Tibial artery (tissue), 4 donors: ENCODE measurements at regions not wholly inside any gene's neighbourhood (a gene's known extent, or its start where the extent isn't known, plus 50 kb on each side); places are given as distances from the start of the nearest gene placed in this dataset.

Experiments
- DNase-seq, 2 donors: peaks; one replicate each; pipeline ENCODE4 v3.0.0-alpha.2; 2019
- H3K27ac ChIP-seq, 2 donors: fragments of 200-600 bp; sonication (generic) in 1 of 2; 1 replicate in 1 of 2; 2 replicates in 1 of 2; pipeline ENCODE4 v1.5.1; 2018 to 2019; ENCODE audit warnings: mild to moderate bottlenecking in 1 of 2
- H3K27me3 ChIP-seq, 2 donors: fragments of 200-600 bp; sonication (generic) in 1 of 2; one replicate each; pipeline versions ENCODE4 v1.5.1 to v1.6.0; 2016 to 2019
- H3K36me3 ChIP-seq, 3 donors: fragments of 200-600 bp; sonication (generic) in 2 of 3; one replicate each; pipeline ENCODE4 v1.5.1; 2016 to 2019; ENCODE audit warnings: mild to moderate bottlenecking in 2 of 3
- H3K4me1 ChIP-seq, 4 donors: fragments of 200-600 bp; sonication (generic) in 2 of 4; 1 replicate in 3 of 4; 2 replicates in 1 of 4; pipeline ENCODE4 v1.5.1; 2016 to 2019
- H3K4me3 ChIP-seq, 2 donors: fragments of 200-600 bp; sonication (generic) in 1 of 2; 1 replicate in 1 of 2; 2 replicates in 1 of 2; pipeline ENCODE4 v1.5.1; 2018 to 2019; ENCODE audit warnings: mild to moderate bottlenecking in 2 of 2
- H3K9me3 ChIP-seq, 3 donors: fragments of 200-600 bp; sonication (generic) in 1 of 3; one replicate each; pipeline ENCODE4 v1.5.1; 2016 to 2019
- intact Hi-C: fragments of 100-400 bp; cut with DNase I; formaldehyde crosslinking; loops from one replicate; pipeline ENCODE4 v1.15.0; 2023; ENCODE audit warnings: low total_unique reads
- TF ChIP-seq, protein P1 (sequence below), 2 experiments: fragments of 200-600 bp in 1 of 2; fragments of 450-650 bp in 1 of 2; IDR thresholded peaks; one replicate each; pipeline ENCODE4 v1.5.1; 2017 to 2019; ENCODE audit warnings: antibody characterized with exemption in 2 of 2, mild to moderate bottlenecking in 1 of 2, moderate library complexity in 1 of 2

DNA sequence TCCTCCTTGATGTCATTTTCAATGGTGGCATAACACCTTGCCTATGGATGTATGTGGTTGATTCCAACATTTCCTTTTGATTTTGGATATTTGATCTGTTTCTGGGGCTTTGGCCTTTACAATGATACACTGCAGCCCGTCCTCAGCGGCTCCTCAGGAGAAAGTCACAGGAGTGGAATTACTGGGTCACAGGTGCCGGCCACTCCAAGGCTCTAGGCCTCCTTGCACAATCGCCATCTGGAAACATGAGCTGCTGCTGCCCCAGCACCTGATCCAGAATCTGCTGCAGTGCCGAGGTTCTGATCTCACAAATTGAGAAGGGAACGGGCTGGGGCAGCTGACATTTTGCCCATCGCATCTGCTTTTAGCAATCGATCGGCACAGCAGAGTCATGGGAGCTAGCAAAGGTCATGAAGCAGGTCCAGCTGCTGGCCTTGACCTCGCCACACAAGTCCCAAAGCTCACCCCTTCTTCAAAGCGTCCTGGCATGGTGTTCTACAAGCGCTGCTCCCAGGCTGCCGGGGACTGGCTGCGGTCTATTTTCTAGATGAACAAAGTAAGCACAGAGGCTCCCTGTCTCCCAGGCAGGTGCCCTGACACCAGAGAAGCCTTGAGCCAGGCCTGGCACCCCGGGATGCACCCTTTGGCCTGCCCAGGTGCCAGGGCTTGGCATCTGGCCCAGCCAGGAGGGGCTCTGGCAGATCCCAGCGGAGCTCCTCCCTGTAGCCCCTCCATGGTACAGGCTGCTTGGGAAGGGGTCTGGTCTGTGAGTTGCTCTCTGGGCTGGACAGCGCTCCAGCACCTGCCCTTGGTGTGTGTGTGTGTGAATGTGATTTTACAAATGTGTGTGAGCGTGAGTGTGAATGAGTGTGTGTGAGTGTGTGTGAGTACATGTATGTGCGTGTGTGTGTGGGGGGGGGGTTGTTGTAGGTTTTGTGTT is 201.8 kb downstream of the GLRX3 start:
- no peak overlapping the region for H3K27ac ChIP-seq
- H3K36me3 ChIP-seq = no peaks in the 10 kb centered on the region
- no peaks in the 10 kb centered on the region for H3K9me3 ChIP-seq
- TF ChIP-seq, protein P1, sequence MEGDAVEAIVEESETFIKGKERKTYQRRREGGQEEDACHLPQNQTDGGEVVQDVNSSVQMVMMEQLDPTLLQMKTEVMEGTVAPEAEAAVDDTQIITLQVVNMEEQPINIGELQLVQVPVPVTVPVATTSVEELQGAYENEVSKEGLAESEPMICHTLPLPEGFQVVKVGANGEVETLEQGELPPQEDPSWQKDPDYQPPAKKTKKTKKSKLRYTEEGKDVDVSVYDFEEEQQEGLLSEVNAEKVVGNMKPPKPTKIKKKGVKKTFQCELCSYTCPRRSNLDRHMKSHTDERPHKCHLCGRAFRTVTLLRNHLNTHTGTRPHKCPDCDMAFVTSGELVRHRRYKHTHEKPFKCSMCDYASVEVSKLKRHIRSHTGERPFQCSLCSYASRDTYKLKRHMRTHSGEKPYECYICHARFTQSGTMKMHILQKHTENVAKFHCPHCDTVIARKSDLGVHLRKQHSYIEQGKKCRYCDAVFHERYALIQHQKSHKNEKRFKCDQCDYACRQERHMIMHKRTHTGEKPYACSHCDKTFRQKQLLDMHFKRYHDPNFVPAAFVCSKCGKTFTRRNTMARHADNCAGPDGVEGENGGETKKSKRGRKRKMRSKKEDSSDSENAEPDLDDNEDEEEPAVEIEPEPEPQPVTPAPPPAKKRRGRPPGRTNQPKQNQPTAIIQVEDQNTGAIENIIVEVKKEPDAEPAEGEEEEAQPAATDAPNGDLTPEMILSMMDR (IDR thresholded peaks at IDR 0.05) = no peak
- no peaks in the 10 kb centered on the region for H3K4me1 ChIP-seq
- no peak overlapping the region for H3K4me3 ChIP-seq
- DNase-seq = no peak
- peaks cover 0 to 3% of the 10 kb centered on the region in 2 donors for H3K27me3 ChIP-seq
- intact Hi-C loops = no loop called here

DNA sequence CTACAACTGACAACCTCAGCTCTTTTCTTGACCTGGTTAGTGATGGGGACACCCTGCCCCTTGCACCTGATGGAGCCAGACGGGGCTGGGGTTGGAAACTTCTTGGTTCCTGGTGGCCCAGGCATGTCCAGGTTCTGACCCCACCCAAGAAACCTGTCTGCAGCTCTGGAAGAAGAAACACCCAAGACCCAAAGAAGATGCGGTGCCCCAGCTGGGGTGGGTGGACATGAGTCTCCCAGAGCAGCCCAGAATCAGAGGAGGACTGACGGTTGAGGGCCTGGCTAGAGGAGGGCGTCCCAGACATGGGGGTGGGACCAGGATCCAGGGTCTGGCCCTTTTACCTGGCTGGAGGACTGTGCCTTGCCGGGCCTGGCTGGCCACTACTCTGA is 202.4 kb downstream of the GLRX3 start:
- Histone ChIP-seq H3K4me1 (no peaks in the 10 kb centered on the region), H3K9me3 (no peaks in the 10 kb centered on the region), H3K36me3 (no peaks in the 10 kb centered on the region), H3K4me3 (no peak overlapping the region), H3K27ac (no peak overlapping the region), H3K27me3 (peaks cover 0 to 3% of the 10 kb centered on the region in 2 donors)
- intact Hi-C loops = no loop called here
- DNase-seq = no peak
- TF ChIP-seq, protein P1 (IDR thresholded peaks at IDR 0.05) = no peak

DNA sequence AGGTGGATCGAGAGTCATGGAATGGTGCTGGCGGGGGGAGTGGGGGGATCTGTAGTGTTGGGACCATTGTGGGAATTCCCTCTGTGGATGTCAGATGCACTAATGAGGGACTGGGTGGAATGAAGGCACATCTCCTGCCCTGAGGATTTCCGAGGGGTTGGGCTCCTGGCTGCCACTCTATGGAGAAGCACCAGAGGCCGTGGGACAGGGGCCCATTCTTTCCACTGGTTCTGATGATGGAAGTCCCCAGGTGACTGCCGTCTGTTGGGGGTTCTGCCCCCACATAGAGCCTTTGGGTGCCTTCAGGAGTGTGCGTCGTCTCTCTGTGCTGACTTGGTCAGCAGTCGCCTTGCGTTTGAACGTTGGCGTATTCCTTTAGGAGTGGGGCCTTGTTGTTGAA is 202.9 kb downstream of the GLRX3 start:
- DNase-seq = no peak
- intact Hi-C loops = no loop called here
- H3K27me3 ChIP-seq = peaks cover 0 to 3% of the 10 kb centered on the region in 2 donors
- TF ChIP-seq, protein P1 (IDR thresholded peaks at IDR 0.05) = no peak
- no peak overlapping the region for H3K27ac ChIP-seq
- H3K4me3 ChIP-seq = no peak overlapping the region
- H3K36me3 ChIP-seq = no peaks in the 10 kb centered on the region
- no peaks in the 10 kb centered on the region for H3K9me3 ChIP-seq
- no peaks in the 10 kb centered on the region for H3K4me1 ChIP-seq

DNA sequence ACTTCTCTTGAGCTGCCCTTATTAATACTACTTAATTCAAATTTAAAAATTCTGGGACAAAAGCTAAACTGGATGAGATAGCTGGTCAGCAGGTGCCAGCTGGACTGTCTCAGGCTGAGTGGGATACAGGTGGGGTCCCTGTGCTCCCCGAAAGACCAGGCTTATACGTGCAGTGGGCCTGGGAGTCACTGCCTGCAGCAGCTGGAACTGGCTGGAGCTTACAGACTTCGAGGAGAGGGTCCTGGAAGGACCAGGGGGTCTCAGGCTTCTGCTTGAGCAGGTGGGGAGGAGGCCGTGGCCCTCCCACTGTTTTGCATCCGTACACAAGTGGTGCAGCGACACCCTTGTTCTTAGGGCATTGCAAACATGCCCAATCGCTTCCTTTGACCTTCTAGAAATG is 203.7 kb downstream of the GLRX3 start:
- DNase-seq = no peak
- intact Hi-C loops = no loop called here
- TF ChIP-seq, protein P1 (IDR thresholded peaks at IDR 0.05) = no peak
- H3K9me3 ChIP-seq = no peaks in the 10 kb centered on the region
- no peak overlapping the region for H3K4me3 ChIP-seq
- H3K27me3 ChIP-seq = peaks cover 0 to 3% of the 10 kb centered on the region in 2 donors
- no peak overlapping the region for H3K27ac ChIP-seq
- H3K36me3 ChIP-seq = no peaks in the 10 kb centered on the region
- no peaks in the 10 kb centered on the region for H3K4me1 ChIP-seq

DNA sequence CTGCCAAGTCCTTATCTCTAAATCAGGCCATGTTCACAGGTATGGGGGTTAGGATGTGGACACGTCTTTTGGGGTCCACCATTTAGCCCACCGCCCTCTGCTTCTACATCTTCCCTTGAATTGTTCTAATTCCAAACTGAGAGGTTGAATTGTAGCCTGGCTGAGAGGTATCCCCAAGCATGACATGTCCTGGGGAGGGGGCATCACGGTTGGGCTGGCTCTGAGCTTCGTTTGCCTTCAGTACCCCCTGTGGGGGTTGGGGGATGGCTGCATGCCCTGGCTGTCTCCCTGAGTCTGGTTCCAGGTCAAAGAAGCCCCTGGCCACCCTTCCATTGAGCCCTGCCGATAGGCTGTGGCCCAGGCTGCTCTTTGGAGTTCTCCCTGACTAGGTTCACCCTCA is 204.6 kb downstream of the GLRX3 start:
- TF ChIP-seq, protein P1 (IDR thresholded peaks at IDR 0.05) = no peak
- Histone ChIP-seq H3K9me3 (no peaks in the 10 kb centered on the region), H3K36me3 (no peaks in the 10 kb centered on the region), H3K4me1 (no peaks in the 10 kb centered on the region), H3K4me3 (no peak overlapping the region), H3K27me3 (peaks cover 0 to 3% of the 10 kb centered on the region in 2 donors), H3K27ac (no peak overlapping the region)
- intact Hi-C loops = no loop called here
- DNase-seq = no peak
